Ammon's horn (tissue), 1 donor: ENCODE measurements at regions not wholly inside any gene's neighbourhood (a gene's known extent, or its start where the extent isn't known, plus 50 kb on each side); places are given as distances from the start of the nearest gene placed in this dataset.

Experiments
- DNase-seq: peaks from one replicate; pipeline ENCODE4 v3.0.0-alpha.2; 2016; ENCODE audit warnings: low spot score

DNA sequence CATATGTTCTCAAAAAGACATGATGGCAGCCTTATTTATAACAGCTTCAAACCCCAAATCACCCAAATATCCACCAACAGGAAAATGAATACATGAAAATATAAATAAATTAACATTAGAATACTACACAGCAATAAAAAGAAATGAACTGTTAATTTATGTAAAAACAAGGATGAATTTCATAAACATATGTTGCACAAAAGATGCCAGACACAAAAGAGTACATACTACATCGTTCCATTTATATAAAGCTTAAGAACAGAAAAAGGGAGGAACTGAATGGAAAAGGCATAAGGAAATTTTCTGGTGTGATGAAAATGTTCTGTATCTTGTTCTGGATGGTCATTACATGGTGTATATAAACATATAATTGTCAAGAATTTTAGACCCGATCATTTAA is 69.9 kb upstream of the TUSC7 start:
- DNase-seq, result no peak

DNA sequence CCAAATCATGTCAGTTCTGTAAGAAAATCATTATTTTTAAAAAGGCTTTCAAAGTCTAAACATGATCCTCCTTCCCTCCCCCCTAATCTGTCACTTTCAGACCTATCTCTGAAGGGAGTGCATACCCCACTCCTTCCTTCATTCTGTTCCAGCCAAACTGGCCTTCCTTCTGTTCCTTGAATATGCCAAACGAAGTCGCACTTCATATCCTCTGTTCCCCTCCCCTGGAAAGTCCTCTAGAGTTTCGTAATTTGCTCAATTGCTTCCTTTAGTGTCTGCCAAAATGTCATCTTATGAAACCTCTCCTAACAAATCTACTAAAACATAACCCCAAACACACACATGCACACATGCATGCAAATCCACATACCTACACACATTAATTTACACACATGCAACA is 69.5 kb upstream of the TUSC7 start:
- DNase-seq, result no peak

DNA sequence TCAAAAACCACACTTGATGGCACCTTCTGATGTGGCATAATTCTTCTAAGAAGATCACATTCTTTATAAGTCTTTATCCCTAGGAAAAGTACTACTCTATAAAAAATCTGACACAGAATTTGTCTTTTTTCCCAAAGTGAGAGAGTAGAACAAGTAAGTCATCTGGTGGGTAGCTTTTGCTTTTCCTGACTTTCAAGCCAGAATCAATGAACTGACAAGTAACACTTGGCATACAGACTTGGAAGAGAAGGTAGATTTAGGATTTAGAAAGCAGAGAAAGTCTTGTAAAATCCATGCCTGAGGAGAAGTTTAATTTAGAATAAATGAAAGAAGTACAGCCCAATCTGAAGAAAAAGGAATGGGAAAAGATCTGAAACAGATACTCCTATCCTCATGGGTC is 66.6 kb upstream of the TUSC7 start:
- DNase-seq, result no peak

DNA sequence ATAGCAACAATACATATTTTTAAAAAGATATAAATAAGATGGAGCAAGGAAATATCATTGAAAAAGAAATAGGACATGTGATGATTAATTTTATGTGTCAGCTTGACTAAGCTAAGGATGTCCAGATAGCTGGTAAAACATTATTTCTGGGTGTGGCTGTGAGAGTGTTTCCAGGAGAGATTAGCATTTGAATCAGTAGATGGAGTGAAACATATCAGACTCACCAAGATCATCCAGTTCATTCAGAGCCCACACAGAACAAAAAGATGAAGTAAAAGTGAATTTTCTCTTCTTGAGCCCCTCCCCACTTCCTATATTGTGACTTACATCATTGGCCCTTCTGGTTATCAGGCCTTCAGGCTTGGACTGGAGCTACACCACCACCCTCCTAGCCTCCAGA is 61.6 kb upstream of the TUSC7 start:
- no peak for DNase-seq
